ENCODE measurements at regions not wholly inside any gene's neighbourhood (a gene's known extent, or its start where the extent isn't known, plus 50 kb on each side); places are given as distances from the start of the nearest gene placed in this dataset.
A peak's percentile ranks its signal among the peaks of the same experiment; 100 is the strongest.

DNA sequence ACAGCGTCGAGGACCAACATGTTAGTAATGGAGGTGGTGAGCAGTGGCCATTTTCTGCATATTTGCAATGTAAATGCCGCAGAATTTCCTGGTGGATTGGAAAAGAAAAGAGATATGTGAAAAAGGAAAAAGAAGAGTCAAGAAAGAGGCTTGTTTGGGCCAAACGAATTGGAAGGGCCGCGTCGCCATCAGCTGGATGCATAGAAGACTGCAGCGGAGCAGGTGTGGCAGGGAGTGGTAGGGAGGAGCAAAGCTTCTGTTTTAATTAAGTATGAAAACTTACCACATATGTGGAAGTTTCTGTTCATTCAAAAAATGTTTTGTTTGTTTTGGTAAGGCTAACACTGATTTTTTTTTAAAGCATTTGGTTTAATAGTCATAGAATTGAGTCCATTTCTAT is 690.7 kb downstream of the NCAM2 start:
- Histone ChIP-seq H3K27me3 (ENCODE audit: control insufficient read depth in 3 of 3, insufficient read depth in 3 of 3, low read length in 2 of 3) (no peaks in the 10 kb centered on the region), H3K27ac (ENCODE audit: low read depth in 1 of 2, low read length in 1 of 2) (no peak overlapping the region), H3K9ac (ENCODE audit: insufficient read depth in 1 of 2, low read length in 2 of 2) (no peak overlapping the region), H3K4me1 (ENCODE audit: control insufficient read depth in 5 of 5, insufficient read depth in 5 of 5, low read length in 5 of 5) (no peaks in the 10 kb centered on the region), H3K36me3 (ENCODE audit: control insufficient read depth in 4 of 4, insufficient read depth in 4 of 4, low read length in 4 of 4) (no peaks in the 10 kb centered on the region), H3K9me3 (ENCODE audit: control insufficient read depth in 4 of 4, insufficient read depth in 3 of 4, low read length in 3 of 4) (no peaks in the 10 kb centered on the region), H3K4me3 (no peak overlapping the region)
- WGBS, 2 donors: 56 to 57% methylated on average over 8 of the region's 8 CpGs
- ATAC-seq (ENCODE audit: insufficient read depth, low FRiP score) (no peak), DNase-seq (no peak)
- TF ChIP-seq, protein P1, sequence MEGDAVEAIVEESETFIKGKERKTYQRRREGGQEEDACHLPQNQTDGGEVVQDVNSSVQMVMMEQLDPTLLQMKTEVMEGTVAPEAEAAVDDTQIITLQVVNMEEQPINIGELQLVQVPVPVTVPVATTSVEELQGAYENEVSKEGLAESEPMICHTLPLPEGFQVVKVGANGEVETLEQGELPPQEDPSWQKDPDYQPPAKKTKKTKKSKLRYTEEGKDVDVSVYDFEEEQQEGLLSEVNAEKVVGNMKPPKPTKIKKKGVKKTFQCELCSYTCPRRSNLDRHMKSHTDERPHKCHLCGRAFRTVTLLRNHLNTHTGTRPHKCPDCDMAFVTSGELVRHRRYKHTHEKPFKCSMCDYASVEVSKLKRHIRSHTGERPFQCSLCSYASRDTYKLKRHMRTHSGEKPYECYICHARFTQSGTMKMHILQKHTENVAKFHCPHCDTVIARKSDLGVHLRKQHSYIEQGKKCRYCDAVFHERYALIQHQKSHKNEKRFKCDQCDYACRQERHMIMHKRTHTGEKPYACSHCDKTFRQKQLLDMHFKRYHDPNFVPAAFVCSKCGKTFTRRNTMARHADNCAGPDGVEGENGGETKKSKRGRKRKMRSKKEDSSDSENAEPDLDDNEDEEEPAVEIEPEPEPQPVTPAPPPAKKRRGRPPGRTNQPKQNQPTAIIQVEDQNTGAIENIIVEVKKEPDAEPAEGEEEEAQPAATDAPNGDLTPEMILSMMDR (IDR thresholded peaks at IDR 0.05; ENCODE audit: control extremely low read depth, extremely low read depth): no peak

DNA sequence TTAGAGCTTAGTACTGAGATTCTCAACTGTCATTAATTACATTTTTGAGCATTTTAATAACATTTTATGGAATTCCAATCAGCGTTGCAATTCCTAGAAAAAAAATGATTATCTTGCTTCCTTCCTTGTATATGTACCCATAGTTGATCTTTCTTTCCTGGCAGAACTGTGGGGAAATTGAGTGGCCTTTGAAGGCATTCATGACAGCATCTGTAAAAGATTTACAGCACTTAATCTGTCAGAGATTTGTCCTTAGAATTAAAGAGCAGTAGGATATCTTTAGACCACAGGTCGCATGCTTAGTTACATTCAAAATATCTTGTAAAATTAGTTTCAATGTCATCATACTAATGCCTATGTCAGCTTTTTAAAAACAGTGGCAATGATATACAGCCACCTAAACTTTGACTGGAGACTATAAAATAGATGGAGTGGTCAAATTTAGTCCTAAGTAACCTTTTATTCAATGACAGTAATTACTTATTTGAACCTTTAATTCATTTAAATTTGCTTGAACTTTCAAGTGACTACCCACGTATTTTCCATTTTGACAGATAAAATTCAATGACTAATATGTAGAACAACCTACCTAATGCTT is 692.0 kb downstream of the NCAM2 start:
- H3K9ac ChIP-seq (ENCODE audit: insufficient read depth in 1 of 2, low read length in 2 of 2): no peak overlapping the region
- H3K36me3 ChIP-seq (ENCODE audit: control insufficient read depth in 4 of 4, insufficient read depth in 4 of 4, low read length in 4 of 4): no peaks in the 10 kb centered on the region
- H3K27ac ChIP-seq (ENCODE audit: low read depth in 1 of 2, low read length in 1 of 2): no peak overlapping the region
- TF ChIP-seq, protein P1 (IDR thresholded peaks at IDR 0.05; ENCODE audit: control extremely low read depth, extremely low read depth): no peak
- H3K4me1 ChIP-seq (ENCODE audit: control insufficient read depth in 5 of 5, insufficient read depth in 5 of 5, low read length in 5 of 5): no peaks in the 10 kb centered on the region
- no peak overlapping the region for H3K4me3 ChIP-seq
- H3K9me3 ChIP-seq (ENCODE audit: control insufficient read depth in 4 of 4, insufficient read depth in 3 of 4, low read length in 3 of 4): no peaks in the 10 kb centered on the region
- 51 to 68% methylated on average over 3 of the region's 3 CpGs for WGBS, 2 donors
- DNase-seq: peak in 2 of 3 donors; percentile 10 to 22
- ATAC-seq (ENCODE audit: insufficient read depth, low FRiP score): no peak
- no peaks in the 10 kb centered on the region for H3K27me3 ChIP-seq (ENCODE audit: control insufficient read depth in 3 of 3, insufficient read depth in 3 of 3, low read length in 2 of 3)

DNA sequence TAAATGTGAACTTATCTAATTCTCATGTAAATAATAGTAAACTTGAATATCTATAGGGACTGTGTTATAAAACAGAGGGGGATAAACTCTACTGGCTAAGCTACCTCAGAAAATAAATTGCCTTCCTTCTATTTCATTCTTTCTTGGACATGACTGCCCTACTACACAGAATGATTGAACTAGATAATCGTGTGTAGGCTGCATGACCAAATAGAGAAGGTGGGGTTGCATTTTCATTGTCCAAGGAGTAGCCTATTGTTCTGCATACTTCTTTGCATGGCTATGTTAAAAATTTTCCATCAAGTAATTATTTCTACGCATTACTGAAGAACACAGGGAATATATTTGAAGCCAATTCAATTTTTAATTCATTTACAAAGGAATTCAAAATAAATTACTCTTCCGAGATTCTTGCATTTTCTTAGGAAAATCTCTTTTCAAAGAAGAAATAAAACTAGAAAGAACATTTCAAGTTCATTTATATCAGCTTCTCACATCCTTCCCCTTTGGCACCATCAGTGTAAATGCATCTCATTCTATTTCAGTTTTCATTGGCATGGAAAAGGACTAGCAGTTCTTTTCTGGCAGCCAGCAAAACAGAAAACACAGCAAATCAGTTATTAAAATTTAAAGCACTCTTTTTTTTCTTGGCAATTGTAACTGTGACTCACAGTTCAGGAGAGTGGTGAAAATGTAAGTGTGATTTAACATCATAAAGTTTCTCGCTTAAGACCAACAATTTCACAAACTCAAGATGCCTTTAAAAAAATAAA is 714.7 kb downstream of the NCAM2 start:
- TF ChIP-seq, protein P1 (IDR thresholded peaks at IDR 0.05; ENCODE audit: control extremely low read depth, extremely low read depth): no peak
- no peak overlapping the region for H3K4me3 ChIP-seq
- H3K27ac ChIP-seq (ENCODE audit: low read depth in 1 of 2, low read length in 1 of 2): no peak overlapping the region
- ATAC-seq (ENCODE audit: insufficient read depth, low FRiP score) (no peak), DNase-seq (peak in 2 of 3 donors; percentile 3 to 33)
- no peaks in the 10 kb centered on the region for H3K27me3 ChIP-seq (ENCODE audit: control insufficient read depth in 3 of 3, insufficient read depth in 3 of 3, low read length in 2 of 3)
- 60 to 74% methylated on average over 4 of the region's 4 CpGs for WGBS, 2 donors
- H3K9me3 ChIP-seq (ENCODE audit: control insufficient read depth in 4 of 4, insufficient read depth in 3 of 4, low read length in 3 of 4): no peaks in the 10 kb centered on the region
- H3K4me1 ChIP-seq (ENCODE audit: control insufficient read depth in 5 of 5, insufficient read depth in 5 of 5, low read length in 5 of 5): no peaks in the 10 kb centered on the region
- H3K36me3 ChIP-seq (ENCODE audit: control insufficient read depth in 4 of 4, insufficient read depth in 4 of 4, low read length in 4 of 4): no peaks in the 10 kb centered on the region
- H3K9ac ChIP-seq (ENCODE audit: insufficient read depth in 1 of 2, low read length in 2 of 2): no peak overlapping the region

Data from lung (tissue), 11 donors.